ENCODE measurements at regions not wholly inside any gene's neighbourhood (a gene's known extent, or its start where the extent isn't known, plus 50 kb on each side); places are given as distances from the start of the nearest gene placed in this dataset.

GRCh38 chr6:88477413-88477812, 311.3 kb upstream of the CNR1 start:
- no peak overlapping the region for H3K27ac ChIP-seq (ENCODE audit: control insufficient read depth, insufficient read depth, low read length)
- H3K9me3 ChIP-seq (ENCODE audit: control insufficient read depth, low read depth, low read length): peaks cover 3% of the 10 kb centered on the region
- no peaks in the 10 kb centered on the region for H4K20me1 ChIP-seq (ENCODE audit: control insufficient read depth, extremely low read depth, insufficient read depth, low read length)
- H3K9ac ChIP-seq (ENCODE audit: control insufficient read depth, extremely low read depth, insufficient read depth, low read length): no peak overlapping the region
- dilution Hi-C loops (cut with MboI; ENCODE audit: extremely low pct_ligation_motif_present, low sequenced_read_pairs): no loop called here
- no peak overlapping the region for H3K4me3 ChIP-seq (ENCODE audit: control insufficient read depth in 2 of 3, extremely low read depth in 1 of 3, insufficient read depth in 2 of 3, low read depth in 1 of 3, low read length in 3 of 3)
- H2AFZ ChIP-seq (ENCODE audit: control insufficient read depth, low read length): no peak overlapping the region
- no peaks in the 10 kb centered on the region for H3K4me1 ChIP-seq (ENCODE audit: control insufficient read depth, extremely low read depth, insufficient read depth, low read length)
- DNase-seq (ENCODE audit: low read depth, low spot score): no peak
- no peaks in the 10 kb centered on the region for H3K27me3 ChIP-seq (ENCODE audit: control insufficient read depth, extremely low read depth, insufficient read depth, low read length)
- no peak for FAIRE-seq
- no peak overlapping the region for H3K4me2 ChIP-seq (ENCODE audit: control insufficient read depth, extremely low read depth, insufficient read depth, low read depth, low read length)
- no peaks in the 10 kb centered on the region for H3K36me3 ChIP-seq (ENCODE audit: control insufficient read depth in 2 of 2, extremely low read depth in 1 of 2, insufficient read depth in 2 of 2, low read length in 2 of 2)
- H3K9me1 ChIP-seq (ENCODE audit: control insufficient read depth, extremely low read depth, insufficient read depth, low read length): no peaks in the 10 kb centered on the region
- no peaks in the 10 kb centered on the region for H3K79me2 ChIP-seq (ENCODE audit: control insufficient read depth, insufficient read depth, low read length)
- TF ChIP-seq CTCF (optimal IDR thresholded peaks at IDR 0.05 in 1 of 3, IDR thresholded peaks at IDR 0.05 in 1 of 3, conservative IDR thresholded peaks at IDR 0.05 in 1 of 3; ENCODE audit: extremely low read depth in 1 of 3, insufficient read depth in 2 of 3, low read length in 3 of 3): no peak
- no peak for TF ChIP-seq EZH2 (IDR thresholded peaks at IDR 0.05; ENCODE audit: low read length)

GRCh38 chr6:88476388-88476787, 310.2 kb upstream of the CNR1 start:
- H3K36me3 ChIP-seq (ENCODE audit: control insufficient read depth in 2 of 2, extremely low read depth in 1 of 2, insufficient read depth in 2 of 2, low read length in 2 of 2): no peaks in the 10 kb centered on the region
- H3K9me1 ChIP-seq (ENCODE audit: control insufficient read depth, extremely low read depth, insufficient read depth, low read length): no peaks in the 10 kb centered on the region
- no peaks in the 10 kb centered on the region for H3K4me1 ChIP-seq (ENCODE audit: control insufficient read depth, extremely low read depth, insufficient read depth, low read length)
- H2AFZ ChIP-seq (ENCODE audit: control insufficient read depth, low read length): no peak overlapping the region
- TF ChIP-seq EZH2 (IDR thresholded peaks at IDR 0.05; ENCODE audit: low read length) (no peak), CTCF (optimal IDR thresholded peaks at IDR 0.05 in 1 of 3, IDR thresholded peaks at IDR 0.05 in 1 of 3, conservative IDR thresholded peaks at IDR 0.05 in 1 of 3; ENCODE audit: extremely low read depth in 1 of 3, insufficient read depth in 2 of 3, low read length in 3 of 3) (no peak)
- DNase-seq (ENCODE audit: low read depth, low spot score): no peak
- no peaks in the 10 kb centered on the region for H3K79me2 ChIP-seq (ENCODE audit: control insufficient read depth, insufficient read depth, low read length)
- H3K4me2 ChIP-seq (ENCODE audit: control insufficient read depth, extremely low read depth, insufficient read depth, low read depth, low read length): no peak overlapping the region
- no peak overlapping the region for H3K27ac ChIP-seq (ENCODE audit: control insufficient read depth, insufficient read depth, low read length)
- no peaks in the 10 kb centered on the region for H4K20me1 ChIP-seq (ENCODE audit: control insufficient read depth, extremely low read depth, insufficient read depth, low read length)
- FAIRE-seq: no peak
- H3K27me3 ChIP-seq (ENCODE audit: control insufficient read depth, extremely low read depth, insufficient read depth, low read length): no peaks in the 10 kb centered on the region
- peaks cover 3% of the 10 kb centered on the region for H3K9me3 ChIP-seq (ENCODE audit: control insufficient read depth, low read depth, low read length)
- no peak overlapping the region for H3K4me3 ChIP-seq (ENCODE audit: control insufficient read depth in 2 of 3, extremely low read depth in 1 of 3, insufficient read depth in 2 of 3, low read depth in 1 of 3, low read length in 3 of 3)
- dilution Hi-C loops (cut with MboI; ENCODE audit: extremely low pct_ligation_motif_present, low sequenced_read_pairs): no loop called here
- H3K9ac ChIP-seq (ENCODE audit: control insufficient read depth, extremely low read depth, insufficient read depth, low read length): no peak overlapping the region
